Breast epithelium (tissue), 4 donors: ENCODE measurements at regions not wholly inside any gene's neighbourhood (a gene's known extent, or its start where the extent isn't known, plus 50 kb on each side); places are given as distances from the start of the nearest gene placed in this dataset.

Experiments used
- DNase-seq, 2 donors: peaks; one replicate each; pipeline ENCODE4 v3.0.0-alpha.2; 2019; ENCODE audit warnings: low spot score in 2 of 2
- H3K27ac ChIP-seq, 2 donors: fragments of 200-600 bp; sonication (generic) in 1 of 2; one replicate each; pipeline ENCODE4 v1.5.1; 2016 to 2019; ENCODE audit warnings: mild to moderate bottlenecking in 1 of 2
- H3K27me3 ChIP-seq, 2 donors: fragments of 200-600 bp; sonication (generic) in 1 of 2; one replicate each; pipeline versions ENCODE4 v1.5.1 to v1.6.0; 2017 to 2019; ENCODE audit warnings: control low read depth in 1 of 2, mild to moderate bottlenecking in 1 of 2
- H3K36me3 ChIP-seq: fragments of 200-600 bp; one replicate; pipeline ENCODE4 v1.5.1; 2019
- H3K4me1 ChIP-seq, 2 donors: fragments of 200-600 bp; sonication (generic); one replicate each; pipeline ENCODE4 v1.5.1; 2016 to 2019; ENCODE audit warnings: control low read depth in 1 of 2
- H3K4me3 ChIP-seq, 3 donors: fragments of 200-600 bp; sonication (generic); 1 replicate in 2 of 3; 2 replicates in 1 of 3; pipeline ENCODE4 v1.5.1; 2016 to 2019; ENCODE audit warnings: mild to moderate bottlenecking in 3 of 3, moderate library complexity in 2 of 3
- H3K9me3 ChIP-seq, 2 donors: fragments of 200-600 bp; sonication (generic) in 1 of 2; one replicate each; pipeline ENCODE4 v1.5.1; 2016 to 2019; ENCODE audit warnings: control low read depth in 1 of 2
- CTCF ChIP-seq, 3 donors: fragments of 450-650 bp; IDR thresholded peaks; one replicate each; pipeline ENCODE4 v1.5.1; 2016 to 2017; ENCODE audit warnings: antibody characterized with exemption in 3 of 3, mild to moderate bottlenecking in 3 of 3, moderate library complexity in 3 of 3
- POLR2A ChIP-seq: fragments of 450-650 bp; IDR thresholded peaks from one replicate; pipeline ENCODE4 v1.6.1; 2016; ENCODE audit warnings: antibody characterized with exemption, mild to moderate bottlenecking, moderate library complexity
- POLR2AphosphoS5 ChIP-seq, 3 donors: sonication (generic); formaldehyde crosslinking; IDR thresholded peaks; one replicate each; pipeline ENCODE4 v1.6.1; 2017; ENCODE audit warnings: antibody characterized with exemption in 3 of 3
- intact Hi-C: fragments of 100-400 bp; cut with DNase I; formaldehyde crosslinking; loops from one replicate; pipeline ENCODE4 v1.15.1; 2023; ENCODE audit warnings: low total_unique reads

GRCh38 chr5:15137414-15137813 is 265.8 kb upstream of the ANKH start:
- Histone ChIP-seq H3K27me3 (no peaks in the 10 kb centered on the region), H3K36me3 (no peaks in the 10 kb centered on the region), H3K4me1 (no peaks in the 10 kb centered on the region), H3K27ac (no peak overlapping the region), H3K9me3 (no peaks in the 10 kb centered on the region), H3K4me3 (no peak overlapping the region)
- DNase-seq = no peak
- intact Hi-C loops = no loop called here
- TF ChIP-seq POLR2A (no peak), CTCF (IDR thresholded peaks at IDR 0.05) (no peak), POLR2AphosphoS5 (IDR thresholded peaks at IDR 0.05) (no peak)

- Histone ChIP-seq H3K9me3 (no peaks in the 10 kb centered on the region), H3K27ac (no peak overlapping the region), H3K27me3 (no peaks in the 10 kb centered on the region), H3K4me1 (no peaks in the 10 kb centered on the region), H3K36me3 (no peaks in the 10 kb centered on the region), H3K4me3 (no peak overlapping the region)
- intact Hi-C loops = no loop called here
- TF ChIP-seq POLR2A = no peak
- no peak for TF ChIP-seq CTCF (IDR thresholded peaks at IDR 0.05)
- no peak for TF ChIP-seq POLR2AphosphoS5 (IDR thresholded peaks at IDR 0.05)
- no peak for DNase-seq
Measured at GRCh38 chr5:15135661-15136060, 264.1 kb upstream of the ANKH start.

- TF ChIP-seq CTCF (IDR thresholded peaks at IDR 0.05) = no peak
- TF ChIP-seq POLR2A = no peak
- TF ChIP-seq POLR2AphosphoS5 (IDR thresholded peaks at IDR 0.05) = no peak
- Histone ChIP-seq H3K4me3 (no peak overlapping the region), H3K27ac (no peak overlapping the region), H3K4me1 (no peaks in the 10 kb centered on the region), H3K27me3 (no peaks in the 10 kb centered on the region), H3K9me3 (no peaks in the 10 kb centered on the region), H3K36me3 (no peaks in the 10 kb centered on the region)
- DNase-seq = no peak
- intact Hi-C loops = no loop called here
Measured at GRCh38 chr5:15133456-15133965, 261.9 kb upstream of the ANKH start.

- no peak overlapping the region for H3K27ac ChIP-seq
- intact Hi-C loops = no loop called here
- no peaks in the 10 kb centered on the region for H3K36me3 ChIP-seq
- TF ChIP-seq POLR2AphosphoS5 (IDR thresholded peaks at IDR 0.05) = no peak
- no peak for TF ChIP-seq CTCF (IDR thresholded peaks at IDR 0.05)
- no peak for TF ChIP-seq POLR2A
- H3K4me3 ChIP-seq = no peak overlapping the region
- H3K9me3 ChIP-seq = no peaks in the 10 kb centered on the region
- H3K4me1 ChIP-seq = no peaks in the 10 kb centered on the region
- H3K27me3 ChIP-seq = no peaks in the 10 kb centered on the region
- no peak for DNase-seq
Measured at GRCh38 chr5:15132816-15133405, 261.3 kb upstream of the ANKH start.

GRCh38 chr5:15131909-15132308 is 260.3 kb upstream of the ANKH start:
- Histone ChIP-seq H3K27ac (no peak overlapping the region), H3K36me3 (no peaks in the 10 kb centered on the region), H3K4me1 (no peaks in the 10 kb centered on the region), H3K27me3 (no peaks in the 10 kb centered on the region), H3K9me3 (no peaks in the 10 kb centered on the region), H3K4me3 (no peak overlapping the region)
- TF ChIP-seq POLR2AphosphoS5 (IDR thresholded peaks at IDR 0.05) (no peak), POLR2A (no peak), CTCF (IDR thresholded peaks at IDR 0.05) (no peak)
- no peak for DNase-seq
- intact Hi-C loops = no loop called here
